ENCODE measurements at regions not wholly inside any gene's neighbourhood (a gene's known extent, or its start where the extent isn't known, plus 50 kb on each side); places are given as distances from the start of the nearest gene placed in this dataset.

GRCh38 chr10:113283189-113283588 is 269.7 kb upstream of the HABP2 start:
- CTCF ChIA-PET = no interaction called here

DNA sequence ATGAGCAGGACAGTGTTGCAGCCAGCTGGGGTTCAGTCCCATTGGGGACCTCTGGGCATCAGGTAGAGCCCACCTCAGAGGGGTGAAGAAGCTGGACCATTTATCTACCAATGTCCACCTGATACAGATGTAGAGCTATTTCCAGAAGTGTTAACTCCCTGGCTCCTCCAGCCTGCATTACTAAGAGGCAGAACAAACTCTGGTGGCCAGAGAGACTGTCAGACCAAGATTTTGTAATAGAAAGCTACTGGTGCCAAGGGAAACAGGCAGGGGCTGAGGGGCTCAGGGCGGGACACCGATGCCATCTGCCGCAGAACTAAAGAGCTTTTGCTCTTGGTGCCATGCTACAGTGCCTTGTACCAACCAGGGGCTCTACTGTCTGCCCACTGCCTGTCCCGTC is 268.2 kb upstream of the HABP2 start:
- POLR2A ChIA-PET (ENCODE audit: low non-redundant PET) = no interaction called here
- DNase-seq (ENCODE audit: low spot score) = no peak
- TF ChIP-seq, protein P1, sequence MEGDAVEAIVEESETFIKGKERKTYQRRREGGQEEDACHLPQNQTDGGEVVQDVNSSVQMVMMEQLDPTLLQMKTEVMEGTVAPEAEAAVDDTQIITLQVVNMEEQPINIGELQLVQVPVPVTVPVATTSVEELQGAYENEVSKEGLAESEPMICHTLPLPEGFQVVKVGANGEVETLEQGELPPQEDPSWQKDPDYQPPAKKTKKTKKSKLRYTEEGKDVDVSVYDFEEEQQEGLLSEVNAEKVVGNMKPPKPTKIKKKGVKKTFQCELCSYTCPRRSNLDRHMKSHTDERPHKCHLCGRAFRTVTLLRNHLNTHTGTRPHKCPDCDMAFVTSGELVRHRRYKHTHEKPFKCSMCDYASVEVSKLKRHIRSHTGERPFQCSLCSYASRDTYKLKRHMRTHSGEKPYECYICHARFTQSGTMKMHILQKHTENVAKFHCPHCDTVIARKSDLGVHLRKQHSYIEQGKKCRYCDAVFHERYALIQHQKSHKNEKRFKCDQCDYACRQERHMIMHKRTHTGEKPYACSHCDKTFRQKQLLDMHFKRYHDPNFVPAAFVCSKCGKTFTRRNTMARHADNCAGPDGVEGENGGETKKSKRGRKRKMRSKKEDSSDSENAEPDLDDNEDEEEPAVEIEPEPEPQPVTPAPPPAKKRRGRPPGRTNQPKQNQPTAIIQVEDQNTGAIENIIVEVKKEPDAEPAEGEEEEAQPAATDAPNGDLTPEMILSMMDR (conservative IDR thresholded peaks at IDR 0.05; ENCODE audit: low read depth) = no peak
- H3K27ac ChIP-seq = no peak overlapping the region
- CTCF ChIA-PET = no interaction called here

More at GRCh38 chr10:113283189-113283588, 269.7 kb upstream of the HABP2 start:
- POLR2A ChIA-PET (ENCODE audit: low non-redundant PET) = no interaction called here
- no peak for DNase-seq (ENCODE audit: low spot score)
- TF ChIP-seq, protein P1 (conservative IDR thresholded peaks at IDR 0.05; ENCODE audit: low read depth) = no peak
- H3K27ac ChIP-seq = no peak overlapping the region

- no peak for DNase-seq (ENCODE audit: low spot score)
- TF ChIP-seq, protein P1 (conservative IDR thresholded peaks at IDR 0.05; ENCODE audit: low read depth) = no peak
Observed at GRCh38 chr10:113285305-113285704, 267.5 kb upstream of the HABP2 start.

DNA sequence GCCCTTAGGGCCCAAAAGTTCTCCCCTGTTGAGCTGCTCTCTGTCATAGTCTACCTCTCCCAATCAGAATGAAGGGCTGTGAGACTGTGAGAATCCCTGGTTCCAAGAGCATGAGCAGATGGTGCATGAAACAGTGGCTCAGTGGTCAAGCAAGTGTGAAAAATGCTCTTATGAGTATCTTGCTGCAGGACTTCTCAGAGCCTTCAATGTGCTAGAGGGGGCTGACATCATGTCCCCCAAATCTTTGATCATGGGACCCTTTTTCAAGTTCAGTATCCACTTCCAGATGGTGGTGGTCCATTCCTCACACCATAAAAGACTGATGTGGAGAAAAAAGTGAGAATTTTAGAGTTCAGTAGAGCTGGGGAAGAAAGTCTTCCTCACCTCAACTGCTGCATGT is 265.3 kb upstream of the HABP2 start:
- DNase-seq (ENCODE audit: low spot score) = no peak
- TF ChIP-seq, protein P1 (conservative IDR thresholded peaks at IDR 0.05; ENCODE audit: low read depth) = no peak
- ChIA-PET POLR2A (ENCODE audit: low non-redundant PET) (no interaction called here), CTCF (interaction anchor here (0.9 kb wide), 1 partner anchor 17 kb away, joined by 4 read pairs; no protein-coding TSS in a partner anchor)
- no peak overlapping the region for H3K27ac ChIP-seq

More at GRCh38 chr10:113285305-113285704, 267.5 kb upstream of the HABP2 start:
- POLR2A ChIA-PET (ENCODE audit: low non-redundant PET) = no interaction called here
- H3K27ac ChIP-seq = no peak overlapping the region
- CTCF ChIA-PET = no interaction called here

- TF ChIP-seq, protein P1 (conservative IDR thresholded peaks at IDR 0.05; ENCODE audit: low read depth) = no peak
- DNase-seq (ENCODE audit: low spot score) = no peak
- H3K27ac ChIP-seq = no peak overlapping the region
- ChIA-PET CTCF (no interaction called here), POLR2A (ENCODE audit: low non-redundant PET) (no interaction called here)
Observed at GRCh38 chr10:113290137-113290536, 262.7 kb upstream of the HABP2 start.

- POLR2A ChIA-PET (ENCODE audit: low non-redundant PET) = no interaction called here
- TF ChIP-seq, protein P1 (conservative IDR thresholded peaks at IDR 0.05; ENCODE audit: low read depth) = no peak
- no peak for DNase-seq (ENCODE audit: low spot score)
- CTCF ChIA-PET = no interaction called here
- H3K27ac ChIP-seq = no peak overlapping the region
Observed at GRCh38 chr10:113291413-113291812, 261.4 kb upstream of the HABP2 start.

- H3K27ac ChIP-seq = no peak overlapping the region
- ChIA-PET CTCF (no interaction called here), POLR2A (ENCODE audit: low non-redundant PET) (no interaction called here)
- TF ChIP-seq, protein P1 (conservative IDR thresholded peaks at IDR 0.05; ENCODE audit: low read depth) = no peak
- no peak for DNase-seq (ENCODE audit: low spot score)
Observed at GRCh38 chr10:113292086-113292485, 260.8 kb upstream of the HABP2 start.

Measured in RWPE1 (cell line).